Ishikawa (cell line): ENCODE measurements at regions not wholly inside any gene's neighbourhood (a gene's known extent, or its start where the extent isn't known, plus 50 kb on each side); places are given as distances from the start of the nearest gene placed in this dataset.

ENCODE experiments used
- CEBPB ChIP-seq: IDR thresholded peaks from 2 replicates; pipeline ENCODE4 v1.6.1; 2012
- CREB1 ChIP-seq: IDR thresholded peaks from 2 replicates; pipeline ENCODE4 v1.6.1; 2012; ENCODE audit warnings: low read depth
- EGR1 ChIP-seq: IDR thresholded peaks from 2 replicates; pipeline ENCODE4 v1.6.1; 2012
- EP300 ChIP-seq: IDR thresholded peaks from 2 replicates; pipeline ENCODE4 v1.6.1; 2012; ENCODE audit warnings: borderline replicate concordance
- FOXM1 ChIP-seq: IDR thresholded peaks from 2 replicates; pipeline ENCODE4 v1.6.1; 2012; ENCODE audit warnings: low read depth, borderline replicate concordance
- MAX ChIP-seq: IDR thresholded peaks from 2 replicates; pipeline ENCODE4 v1.6.1; 2012
- NFIC ChIP-seq: IDR thresholded peaks from 2 replicates; pipeline ENCODE4 v1.6.1; 2012
- RAD21 ChIP-seq: IDR thresholded peaks from 2 replicates; pipeline ENCODE4 v1.6.1; 2012; ENCODE audit warnings: low read depth
- REST ChIP-seq: IDR thresholded peaks from 2 replicates; pipeline ENCODE4 v1.6.1; 2012; ENCODE audit warnings: low read depth, mild to moderate bottlenecking
- TAF1 ChIP-seq: IDR thresholded peaks from 2 replicates; pipeline ENCODE4 v1.6.1; 2012; ENCODE audit warnings: low read depth, mild to moderate bottlenecking
- TCF12 ChIP-seq: IDR thresholded peaks from 2 replicates; pipeline ENCODE4 v1.6.1; 2012; ENCODE audit warnings: low read depth
- TEAD4 ChIP-seq: IDR thresholded peaks from 2 replicates; pipeline ENCODE4 v1.6.1; 2012
- USF1 ChIP-seq: IDR thresholded peaks from 2 replicates; pipeline ENCODE4 v1.6.1; 2012
- YY1 ChIP-seq: IDR thresholded peaks from 2 replicates; pipeline ENCODE4 v1.6.1; 2012; ENCODE audit warnings: low read depth
- ZBTB7A ChIP-seq: IDR thresholded peaks from 2 replicates; pipeline ENCODE4 v1.6.1; 2012; ENCODE audit warnings: low read depth

- TF ChIP-seq USF1 (no peak), CREB1 (no peak), TEAD4 (no peak), YY1 (no peak), ZBTB7A (no peak), CEBPB (no peak), REST (no peak), EP300 (no peak), MAX (no peak), TAF1 (no peak), RAD21 (no peak), FOXM1 (no peak), EGR1 (no peak), TCF12 (no peak), NFIC (no peak)
These were observed 142.4 kb upstream of the NRIP1 start for GRCh38 chr21:15207231-15207630.

- no peak for TF ChIP-seq RAD21
- TF ChIP-seq REST: no peak
- no peak for TF ChIP-seq YY1
- no peak for TF ChIP-seq TCF12
- TF ChIP-seq EP300: no peak
- TF ChIP-seq USF1: no peak
- TF ChIP-seq CREB1: no peak
- TF ChIP-seq CEBPB: no peak
- no peak for TF ChIP-seq TAF1
- no peak for TF ChIP-seq ZBTB7A
- no peak for TF ChIP-seq FOXM1
- TF ChIP-seq MAX: no peak
- no peak for TF ChIP-seq EGR1
- TF ChIP-seq TEAD4: no peak
- no peak for TF ChIP-seq NFIC
These were observed 143.0 kb upstream of the NRIP1 start for GRCh38 chr21:15207635-15208370.

GRCh38 chr21:15208786-15209185 is 144.0 kb upstream of the NRIP1 start:
- TF ChIP-seq ZBTB7A: no peak
- TF ChIP-seq TAF1: no peak
- no peak for TF ChIP-seq FOXM1
- no peak for TF ChIP-seq RAD21

GRCh38 chr21:15209224-15209623 is 144.4 kb upstream of the NRIP1 start:
- TF ChIP-seq FOXM1 (no peak), CREB1 (no peak), CEBPB (no peak), YY1 (no peak), EP300 (no peak), ZBTB7A (no peak), REST (no peak), TAF1 (no peak)

GRCh38 chr21:15210235-15210678 is 145.5 kb upstream of the NRIP1 start:
- TF ChIP-seq ZBTB7A: no peak
- TF ChIP-seq NFIC: peak; percentile 44; the same call in 1 of the 2 replicates
- no peak for TF ChIP-seq FOXM1
- TF ChIP-seq RAD21: peak; percentile 5; the same call in 1 of the 2 replicates
- 0 out of 2 replicates have a peak, but pooled peaks have one; percentile 24 for TF ChIP-seq TCF12
- peak; percentile 13; the same call in 1 of the 2 replicates for TF ChIP-seq CEBPB
